Ishikawa (cell line): ENCODE measurements at regions not wholly inside any gene's neighbourhood (a gene's known extent, or its start where the extent isn't known, plus 50 kb on each side); places are given as distances from the start of the nearest gene placed in this dataset.

ENCODE experiments used
- CEBPB ChIP-seq: IDR thresholded peaks from 2 replicates; pipeline ENCODE4 v1.6.1; 2012
- CREB1 ChIP-seq: IDR thresholded peaks from 2 replicates; pipeline ENCODE4 v1.6.1; 2012; ENCODE audit warnings: low read depth
- EGR1 ChIP-seq: IDR thresholded peaks from 2 replicates; pipeline ENCODE4 v1.6.1; 2012
- EP300 ChIP-seq: IDR thresholded peaks from 2 replicates; pipeline ENCODE4 v1.6.1; 2012; ENCODE audit warnings: borderline replicate concordance
- FOXM1 ChIP-seq: IDR thresholded peaks from 2 replicates; pipeline ENCODE4 v1.6.1; 2012; ENCODE audit warnings: low read depth, borderline replicate concordance
- MAX ChIP-seq: IDR thresholded peaks from 2 replicates; pipeline ENCODE4 v1.6.1; 2012
- NFIC ChIP-seq: IDR thresholded peaks from 2 replicates; pipeline ENCODE4 v1.6.1; 2012
- RAD21 ChIP-seq: IDR thresholded peaks from 2 replicates; pipeline ENCODE4 v1.6.1; 2012; ENCODE audit warnings: low read depth
- REST ChIP-seq: IDR thresholded peaks from 2 replicates; pipeline ENCODE4 v1.6.1; 2012; ENCODE audit warnings: low read depth, mild to moderate bottlenecking
- TAF1 ChIP-seq: IDR thresholded peaks from 2 replicates; pipeline ENCODE4 v1.6.1; 2012; ENCODE audit warnings: low read depth, mild to moderate bottlenecking
- TCF12 ChIP-seq: IDR thresholded peaks from 2 replicates; pipeline ENCODE4 v1.6.1; 2012; ENCODE audit warnings: low read depth
- TEAD4 ChIP-seq: IDR thresholded peaks from 2 replicates; pipeline ENCODE4 v1.6.1; 2012
- USF1 ChIP-seq: IDR thresholded peaks from 2 replicates; pipeline ENCODE4 v1.6.1; 2012
- YY1 ChIP-seq: IDR thresholded peaks from 2 replicates; pipeline ENCODE4 v1.6.1; 2012; ENCODE audit warnings: low read depth
- ZBTB7A ChIP-seq: IDR thresholded peaks from 2 replicates; pipeline ENCODE4 v1.6.1; 2012; ENCODE audit warnings: low read depth

- no peak for TF ChIP-seq NFIC
- no peak for TF ChIP-seq CREB1
Observed at GRCh38 chr12:98244136-98244535, 271.3 kb upstream of the TMPO start.

DNA sequence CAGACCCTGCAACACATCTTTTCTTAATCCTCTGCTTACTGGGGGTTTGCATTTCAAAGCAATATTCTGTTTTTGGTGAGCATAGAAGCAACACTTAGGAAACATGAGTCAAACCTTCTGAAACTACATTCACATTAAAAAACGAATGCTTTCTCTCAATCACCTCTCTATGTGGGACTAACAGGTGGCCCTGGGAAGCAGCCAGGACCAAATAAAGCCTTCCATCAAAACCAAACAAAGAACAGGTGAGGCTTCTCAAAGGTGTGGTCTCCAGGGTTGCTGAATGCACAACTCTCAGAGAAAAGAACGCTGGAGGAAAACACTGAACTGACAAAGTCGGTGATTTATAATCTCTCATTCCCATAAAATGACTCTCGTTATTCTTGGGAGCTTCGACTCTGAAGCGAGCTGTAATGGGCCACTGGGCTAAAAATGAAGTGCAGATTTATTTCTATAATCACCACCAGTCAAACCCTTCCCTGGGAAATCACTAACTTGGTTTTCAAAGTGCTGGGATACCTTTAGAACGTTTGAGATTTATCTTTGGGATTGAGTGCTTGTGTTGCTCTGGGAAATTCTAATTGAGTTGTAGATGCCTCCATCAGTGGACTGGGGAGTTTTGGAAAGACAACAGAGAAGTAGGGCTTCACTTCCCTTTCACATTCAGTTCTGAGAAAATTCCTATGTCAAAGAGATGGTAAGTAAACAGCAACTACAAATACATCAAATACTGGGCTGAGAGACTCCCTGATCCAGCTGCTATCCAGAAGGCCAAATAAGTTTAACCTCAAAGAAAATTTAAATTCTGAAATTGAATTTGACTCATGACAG, 262.0 kb upstream of the TMPO start:
- TF ChIP-seq CREB1 (no peak), USF1 (no peak)

GRCh38 chr12:98256830-98257229, 258.6 kb upstream of the TMPO start:
- TF ChIP-seq USF1 (no peak), REST (no peak)

GRCh38 chr12:98259693-98260092, 255.7 kb upstream of the TMPO start:
- TF ChIP-seq FOXM1 (no peak), REST (no peak), ZBTB7A (no peak), EGR1 (no peak), NFIC (no peak), CREB1 (no peak), CEBPB (no peak)

GRCh38 chr12:98260276-98260675, 255.1 kb upstream of the TMPO start:
- TF ChIP-seq TCF12 (no peak), YY1 (no peak), NFIC (no peak), RAD21 (no peak), MAX (no peak), USF1 (no peak), REST (no peak), CEBPB (no peak), TAF1 (no peak), FOXM1 (no peak), EGR1 (no peak), TEAD4 (no peak), ZBTB7A (no peak), CREB1 (no peak), EP300 (no peak)
